HepG2 (cell line): ENCODE measurements at regions not wholly inside any gene's neighbourhood (a gene's known extent, or its start where the extent isn't known, plus 50 kb on each side); places are given as distances from the start of the nearest gene placed in this dataset.

Source experiments
- ATAC-seq: fragments of 200-7000 bp; cut with Tn5 transposase; 3 replicates; pipeline ENCODE4 v1.9.1; 2020; ENCODE audit warnings: mild to moderate bottlenecking, moderate library complexity
- BruUV-seq: library from RNA; stranded (reverse); fragments of 400-500 nt; replicated peaks from 2 replicates; lab custom pipeline; 2021; lab: Mats Ljungman, UMichigan
- CTCF ChIA-PET: fragments of 300-600 bp; formaldehyde crosslinking; extraction: SDS; loops from one replicate; lab custom pipeline; 2021; ENCODE audit warnings: low total read pairs, inconsistent platforms, low intra/inter-chr PET ratio; lab: Yijun Ruan, JAX
- POLR2A ChIA-PET: fragments of 350-600 bp; sonication (Branson Sonifier 250); formaldehyde crosslinking; loops from one replicate; lab custom pipeline; 2020; ENCODE audit warnings: antibody characterized with exemption, inconsistent platforms; lab: Yijun Ruan, JAX
- DNase-seq: peaks from one replicate; pipeline ENCODE4 v3.0.0-alpha.2; 2015; ENCODE audit warnings: low spot score
- FAIRE-seq: peaks from 3 replicates; lab custom pipeline; 2011; peaks lifted over from hg19 to GRCh38; lab: Jason Lieb, UNC
- H2AFZ ChIP-seq: one replicate; pipeline ENCODE4 v1.6.1; 2011; ENCODE audit warnings: low read length, inconsistent platforms
- H3K27ac ChIP-seq: fragments of 300-600 bp; 3 replicates; pipeline ENCODE4 v1.8.0; 2011; ENCODE audit warnings: mixed run types, mild to moderate bottlenecking, mixed read lengths, low read length, inconsistent platforms; ENCODE audit not compliant: insufficient read depth; ENCODE audit errors: extremely low read length
- H3K27me3 ChIP-seq, 2 experiments: fragments of 200-600 bp in 1 of 2; 2 replicates in 1 of 2; 3 replicates in 1 of 2; pipeline versions ENCODE4 v1.6.0 to v1.8.0; 2011; ENCODE audit warnings: low read length in 2 of 2, mild to moderate bottlenecking in 2 of 2, moderate library complexity in 2 of 2, inconsistent platforms in 1 of 2; ENCODE audit not compliant: insufficient read depth in 2 of 2, control insufficient read depth in 1 of 2
- H3K36me3 ChIP-seq, 2 experiments: fragments of 200-600 bp in 1 of 2; replicated peaks in 1 of 2; 2 replicates in 1 of 2; 3 replicates in 1 of 2; pipeline versions ENCODE4 v1.5.1 to v1.8.0; 2011; ENCODE audit warnings: low read length in 2 of 2, inconsistent platforms in 1 of 2; ENCODE audit not compliant: insufficient read depth in 2 of 2, control insufficient read depth in 1 of 2
- H3K4me1 ChIP-seq: 2 replicates; pipeline ENCODE4 v1.5.1; 2012; ENCODE audit warnings: low read length, inconsistent platforms; ENCODE audit not compliant: insufficient read depth
- H3K4me2 ChIP-seq: 2 replicates; pipeline ENCODE4 v1.6.0; 2011; ENCODE audit warnings: low read depth, low read length, inconsistent platforms
- H3K4me3 ChIP-seq, 3 experiments: fragments of 200-600 bp in 1 of 3; sonication (generic), shearing (Covaris generic) in 1 of 3; replicated peaks in 1 of 3; 2 replicates each; pipeline ENCODE4 v1.5.1; 2011 to 2016; ENCODE audit warnings: low read length in 3 of 3, inconsistent platforms in 2 of 3, low read depth in 2 of 3, mild to moderate bottlenecking in 2 of 3, control low read depth in 1 of 3, mixed read lengths in 1 of 3; ENCODE audit not compliant: insufficient read depth in 1 of 3
- H3K79me2 ChIP-seq: one replicate; pipeline ENCODE4 v1.6.1; 2011; ENCODE audit warnings: low read length, inconsistent platforms; ENCODE audit not compliant: insufficient read depth
- H3K9ac ChIP-seq: 2 replicates; pipeline ENCODE4 v1.6.0; 2011; ENCODE audit warnings: mild to moderate bottlenecking, low read depth, low read length, inconsistent platforms; ENCODE audit not compliant: insufficient read depth
- H3K9me3 ChIP-seq: 2 replicates; pipeline ENCODE4 v1.5.1; 2012; ENCODE audit warnings: mild to moderate bottlenecking, low read length
- H4K20me1 ChIP-seq: 2 replicates; pipeline ENCODE4 v1.6.0; 2011; ENCODE audit warnings: inconsistent platforms, mild to moderate bottlenecking, low read length, moderate library complexity; ENCODE audit not compliant: insufficient read depth
- EP300 ChIP-seq, 3 experiments: sonication (generic) in 1 of 3; formaldehyde crosslinking in 1 of 3; IDR thresholded peaks; 2 replicates each; pipeline versions ENCODE4 v1.5.1 to v1.6.1; 2011 to 2020; ENCODE audit warnings: low read depth in 2 of 3, low read length in 2 of 3, borderline replicate concordance in 1 of 3, improper control_type of control experiment in 1 of 3, mild to moderate bottlenecking in 1 of 3, missing genetic modification reagents in 1 of 3, moderate library complexity in 1 of 3
- FOXK1 ChIP-seq: sonication (generic); formaldehyde crosslinking; IDR thresholded peaks from 2 replicates; pipeline ENCODE4 v1.4.0; 2020; ENCODE audit warnings: low read depth, missing genetic modification reagents, borderline replicate concordance
- FOXP1 ChIP-seq, 2 experiments: fragments of 450-650 bp in 1 of 2; IDR thresholded peaks; 2 replicates each; pipeline ENCODE4 v1.6.1; 2017 to 2018; ENCODE audit warnings: antibody characterized with exemption in 1 of 2
- GATAD1 ChIP-seq: IDR thresholded peaks from 2 replicates; pipeline ENCODE4 v1.6.1; 2016; ENCODE audit warnings: missing genetic modification reagents, missing compliant biosample characterization
- MTA3 ChIP-seq: sonication (generic); formaldehyde crosslinking; IDR thresholded peaks from 2 replicates; pipeline ENCODE4 v1.4.0; 2020; ENCODE audit warnings: missing genetic modification reagents
- NR2F1 ChIP-seq, 2 experiments: fragments of 450-650 bp in 1 of 2; formaldehyde crosslinking in 1 of 2; IDR thresholded peaks; 2 replicates each; pipeline versions ENCODE4 v1.5.0 to v1.6.1; 2016 to 2020; ENCODE audit warnings: mild to moderate bottlenecking in 1 of 2, missing compliant biosample characterization in 1 of 2, missing genetic modification reagents in 1 of 2, moderate library complexity in 1 of 2
- RBM22 ChIP-seq: fragments of 200-400 bp; formaldehyde crosslinking; optimal IDR thresholded peaks from 2 replicates; pipeline ENCODE3; 2017; ENCODE audit warnings: mild to moderate bottlenecking, low read length, moderate library complexity
- SNAPC5 ChIP-seq: sonication (generic); formaldehyde crosslinking; IDR thresholded peaks from 2 replicates; pipeline ENCODE4 v1.8.1; 2023; ENCODE audit warnings: mild to moderate bottlenecking, missing genetic modification reagents, borderline replicate concordance
- TARDBP ChIP-seq: sonication (generic); formaldehyde crosslinking; IDR thresholded peaks from 2 replicates; pipeline ENCODE4 v1.8.0; 2022; ENCODE audit warnings: mild to moderate bottlenecking, missing genetic modification reagents
- TERF1 ChIP-seq: sonication (generic); formaldehyde crosslinking; IDR thresholded peaks from 2 replicates; pipeline ENCODE4 v1.8.0; 2022; ENCODE audit warnings: mild to moderate bottlenecking, missing genetic modification reagents, moderate library complexity
- TSC22D2 ChIP-seq: sonication (generic); formaldehyde crosslinking; IDR thresholded peaks from 2 replicates; pipeline ENCODE4 v1.5.1; 2020; ENCODE audit warnings: missing genetic modification reagents, mild to moderate bottlenecking, borderline replicate concordance
- ZHX1 ChIP-seq: sonication (generic); formaldehyde crosslinking; IDR thresholded peaks from 2 replicates; pipeline ENCODE4 v1.8.1; 2022; ENCODE audit warnings: low read depth, mild to moderate bottlenecking, missing genetic modification reagents
- ZMYM4 ChIP-seq: sonication (generic); formaldehyde crosslinking; IDR thresholded peaks from 2 replicates; pipeline ENCODE4 v1.8.1; 2023; ENCODE audit warnings: mild to moderate bottlenecking, missing genetic modification reagents
- ZNF468 ChIP-seq: sonication (generic); formaldehyde crosslinking; IDR thresholded peaks from 2 replicates; pipeline ENCODE4 v1.8.0; 2022; ENCODE audit warnings: mild to moderate bottlenecking, moderate library complexity, missing genetic modification reagents
- ZNF556 ChIP-seq: sonication (generic); formaldehyde crosslinking; IDR thresholded peaks from 2 replicates; pipeline ENCODE4 v1.4.0; 2020; ENCODE audit warnings: mild to moderate bottlenecking, missing genetic modification reagents, borderline replicate concordance
- ZSCAN21 ChIP-seq: sonication (generic); formaldehyde crosslinking; IDR thresholded peaks from 2 replicates; pipeline ENCODE4 v1.8.0; 2022; ENCODE audit warnings: mild to moderate bottlenecking, missing genetic modification reagents, moderate library complexity, borderline replicate concordance
- WGBS: methylation state at CpG from one replicate; pipeline ENCODE4 v1.1.6; 2017; ENCODE audit warnings: low lambda C conversion rate; 5-methylcytosine and 5-hydroxymethylcytosine counted together
- in situ Hi-C: cut with HindIII; loops from 2 replicates; pipeline ENCODE4 v1.10.0; 2017; ENCODE audit warnings: low pct_unique_long_range_greater_than_20kb; ENCODE audit not compliant: extremely low pct_ligation_motif_present
- intact Hi-C: fragments of 100-400 bp; cut with micrococcal nuclease; formaldehyde crosslinking; loops from one replicate; pipeline ENCODE4 v1.10.0; 2022; ENCODE audit not compliant: unreplicated experiment

GRCh38 chr15:67920524-67921240 lies 80.8 kb upstream of the RNU6-1 start:
- Histone ChIP-seq H3K36me3 (no peaks in the 10 kb centered on the region), H2AFZ (no peak overlapping the region), H3K27ac (no peak overlapping the region), H4K20me1 (no peaks in the 10 kb centered on the region), H3K9me3 (no peaks in the 10 kb centered on the region), H3K4me2 (no peak overlapping the region), H3K4me3 (no peak overlapping the region), H3K27me3 (no peaks in the 10 kb centered on the region), H3K4me1 (peaks cover 74% of the 10 kb centered on the region), H3K79me2 (no peaks in the 10 kb centered on the region), H3K9ac (no peak overlapping the region)
- ATAC-seq (no peak), DNase-seq (no peak), FAIRE-seq (no peak)
- POLR2A ChIA-PET = no interaction called here
- no TSS peak for BruUV-seq
- in situ Hi-C loops (no loop called here), intact Hi-C loops (no loop called here)
- no peak for TF ChIP-seq ZNF468 (CRISPR knock-in tag)
- TF ChIP-seq SNAPC5 = no peak
- no peak for TF ChIP-seq ZSCAN21 (CRISPR knock-in tag)
- TF ChIP-seq NR2F1 (CRISPR knock-in tag; IDR thresholded peaks at IDR 0.05) = no peak
- TF ChIP-seq TSC22D2 (CRISPR knock-in tag) = no peak
- TF ChIP-seq TERF1 (CRISPR knock-in tag) = no peak
- TF ChIP-seq ZMYM4 (CRISPR knock-in tag) = no peak
- no peak for TF ChIP-seq EP300 (IDR thresholded peaks at IDR 0.05; ENCODE audit: low read depth in 2 of 2, low read length in 2 of 2)
- TF ChIP-seq EP300 (CRISPR knock-in tag; IDR thresholded peaks at IDR 0.05; ENCODE audit: borderline replicate concordance) = no peak
- no peak for TF ChIP-seq ZHX1 (CRISPR knock-in tag)
- TF ChIP-seq MTA3 (CRISPR knock-in tag) = no peak
- TF ChIP-seq RBM22 = no peak
- no peak for TF ChIP-seq FOXK1 (CRISPR knock-in tag)
- TF ChIP-seq FOXP1 (IDR thresholded peaks at IDR 0.05) = no peak
- TF ChIP-seq FOXP1 (CRISPR knock-in tag; IDR thresholded peaks at IDR 0.05) = no peak
- no peak for TF ChIP-seq TARDBP (CRISPR knock-in tag)
- no peak for TF ChIP-seq ZNF556 (CRISPR knock-in tag)
- TF ChIP-seq GATAD1 (CRISPR knock-in tag) = no peak
- CTCF ChIA-PET = no interaction called here
- WGBS = 97% methylated on average over 6 of the region's 6 CpGs
